Dendritic cell treated with granulocyte-macrophage colony-stimulating factor and Interleukin-4, amounts not matched to agents 40 ng/mL and 50 ng/mL, for 4 days (primary cell): ENCODE measurements at regions not wholly inside any gene's neighbourhood (a gene's known extent, or its start where the extent isn't known, plus 50 kb on each side); places are given as distances from the start of the nearest gene placed in this dataset.

Experiments used
- H3K27ac Mint-ChIP-seq: one replicate; pipeline ENCODE4 v1.8.0; 2022; ENCODE audit warnings: mild to moderate bottlenecking, mixed read lengths
- H3K27me3 Mint-ChIP-seq: one replicate; pipeline ENCODE4 v1.8.0; 2022; ENCODE audit warnings: mild to moderate bottlenecking, mixed read lengths
- H3K36me3 Mint-ChIP-seq: one replicate; pipeline ENCODE4 v1.8.0; 2022; ENCODE audit warnings: low read depth, mixed read lengths
- H3K4me1 Mint-ChIP-seq: one replicate; pipeline ENCODE4 v1.8.0; 2022; ENCODE audit warnings: low read depth, mixed read lengths
- H3K4me3 Mint-ChIP-seq: one replicate; pipeline ENCODE4 v1.8.0; 2022; ENCODE audit warnings: mild to moderate bottlenecking, moderate library complexity, mixed read lengths
- H3K9me3 Mint-ChIP-seq: one replicate; pipeline ENCODE4 v1.8.0; 2022; ENCODE audit warnings: mixed read lengths
- intact Hi-C: fragments of 100-400 bp; cut with micrococcal nuclease; formaldehyde crosslinking; loops from one replicate; pipeline ENCODE4 v1.15.0; 2022

DNA sequence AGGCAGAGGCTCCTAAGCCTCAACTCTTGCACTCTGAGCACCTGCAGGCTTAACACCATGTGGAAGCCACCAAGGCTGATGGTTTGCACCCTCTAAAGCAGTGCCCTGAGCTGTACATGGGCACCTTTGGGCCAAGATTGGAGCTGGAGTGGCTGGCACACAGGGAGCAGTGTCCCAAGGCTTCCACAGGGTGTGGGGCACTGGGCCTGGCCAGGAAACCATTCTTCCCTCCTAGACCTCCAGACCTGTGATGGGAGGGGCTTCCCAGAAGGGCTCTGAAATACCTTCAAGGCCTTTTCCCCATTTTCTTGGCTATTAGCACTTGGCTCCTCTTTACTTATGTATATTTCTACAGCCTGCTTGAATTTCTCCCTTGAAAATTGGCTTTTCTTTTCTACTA is 67.9 kb upstream of the PPM1J start:
- Mint-ChIP-seq H3K27me3 (peaks cover 12% of the 10 kb centered on the region), H3K36me3 (no peaks in the 10 kb centered on the region), H3K4me1 (peaks cover 5% of the 10 kb centered on the region), H3K9me3 (peaks cover 12% of the 10 kb centered on the region), H3K27ac (no peak overlapping the region), H3K4me3 (no peak overlapping the region)
- intact Hi-C loops: no loop called here

DNA sequence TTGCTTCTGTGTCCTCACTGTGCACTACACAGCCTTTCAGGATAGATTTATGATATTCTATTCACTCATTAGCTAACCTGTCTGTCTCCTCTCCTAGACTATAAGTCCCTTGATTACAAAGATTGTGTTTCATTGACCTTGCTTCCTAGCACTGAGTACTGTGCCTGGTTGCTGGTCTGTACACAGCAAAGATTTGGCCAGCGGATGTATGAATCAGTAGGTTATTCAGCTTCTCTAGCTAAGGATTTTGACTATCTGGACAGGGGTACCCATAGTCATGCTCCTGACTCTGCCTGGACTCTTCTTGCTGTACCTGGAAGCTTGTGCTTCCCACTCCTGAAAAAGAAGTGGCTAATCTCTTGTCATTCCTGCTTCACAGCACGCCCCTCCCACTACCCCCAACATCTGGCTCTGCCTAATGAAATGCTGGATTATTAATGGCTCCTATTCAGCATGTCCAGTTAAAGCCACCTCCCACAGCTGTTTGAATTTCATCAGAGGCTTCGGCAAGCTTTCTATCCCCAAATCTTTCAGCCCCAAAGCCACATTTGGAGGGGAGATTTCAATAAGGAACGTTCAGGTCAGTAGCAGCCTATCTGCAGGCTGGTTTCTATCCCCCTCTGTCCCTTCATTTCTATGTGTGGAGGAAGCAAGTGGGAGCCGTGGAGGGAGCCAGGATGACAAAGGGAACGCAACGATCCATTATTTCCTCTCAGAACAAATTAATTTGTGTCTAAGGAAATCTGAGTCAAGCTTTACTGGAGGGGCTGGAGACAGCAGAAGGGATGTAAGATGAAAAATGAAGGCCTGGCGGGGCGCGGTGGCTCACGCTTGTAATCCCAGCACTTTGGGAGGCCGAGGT is 64.8 kb upstream of the PPM1J start:
- Mint-ChIP-seq H3K4me1 (peaks cover 5% of the 10 kb centered on the region), H3K36me3 (no peaks in the 10 kb centered on the region), H3K4me3 (no peak overlapping the region), H3K27ac (no peak overlapping the region), H3K9me3 (peaks cover 12% of the 10 kb centered on the region), H3K27me3 (peaks cover 15% of the 10 kb centered on the region)
- intact Hi-C loops: no loop called here

DNA sequence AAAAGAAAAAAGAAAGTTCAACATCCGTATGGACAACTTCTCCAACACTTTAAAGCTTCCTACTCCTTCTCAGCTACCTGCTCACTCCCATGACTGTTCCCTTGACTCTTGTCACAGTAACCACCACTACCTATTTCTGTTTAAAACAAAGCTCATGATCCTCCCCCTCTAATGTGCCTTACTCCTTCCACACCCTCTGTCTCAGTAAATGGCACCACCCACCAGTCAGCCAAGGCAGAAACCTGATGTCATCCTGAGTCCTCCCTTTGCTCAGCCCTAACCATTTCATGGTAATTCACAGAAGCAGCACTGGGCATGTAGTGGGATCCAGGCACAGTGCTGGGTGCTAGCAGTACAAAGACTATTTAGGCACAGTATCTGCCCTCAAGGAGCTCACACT is 63.0 kb upstream of the PPM1J start:
- Mint-ChIP-seq H3K36me3 (no peaks in the 10 kb centered on the region), H3K27ac (no peak overlapping the region), H3K9me3 (peaks cover 12% of the 10 kb centered on the region), H3K4me3 (no peak overlapping the region), H3K27me3 (peaks cover 13% of the 10 kb centered on the region), H3K4me1 (peaks cover under 1% of the 10 kb centered on the region)
- intact Hi-C loops: no loop called here

DNA sequence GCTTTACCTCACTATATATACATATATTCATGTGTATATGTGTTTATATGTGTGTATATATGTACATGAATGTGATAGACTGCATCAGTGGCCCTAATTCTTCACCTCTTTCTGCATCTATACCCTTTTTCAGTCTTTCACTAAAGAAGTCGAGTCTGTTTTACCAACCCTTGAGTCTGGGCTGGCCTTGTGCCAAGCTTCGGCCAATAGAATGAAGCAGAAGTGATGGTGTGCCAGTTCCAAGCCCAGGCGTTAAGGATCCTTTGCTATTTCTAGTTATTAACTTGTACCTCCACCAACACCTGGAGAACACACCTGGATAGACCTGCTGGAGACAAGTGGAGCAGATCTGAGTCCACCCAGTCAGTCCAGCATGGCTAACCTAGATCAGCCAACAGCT is 61.6 kb upstream of the PPM1J start:
- H3K9me3 Mint-ChIP-seq: peaks cover 2% of the 10 kb centered on the region
- no peaks in the 10 kb centered on the region for H3K36me3 Mint-ChIP-seq
- intact Hi-C loops: no loop called here
- H3K4me3 Mint-ChIP-seq: no peak overlapping the region
- H3K4me1 Mint-ChIP-seq: no peaks in the 10 kb centered on the region
- no peak overlapping the region for H3K27ac Mint-ChIP-seq
- peaks cover 22% of the 10 kb centered on the region for H3K27me3 Mint-ChIP-seq

DNA sequence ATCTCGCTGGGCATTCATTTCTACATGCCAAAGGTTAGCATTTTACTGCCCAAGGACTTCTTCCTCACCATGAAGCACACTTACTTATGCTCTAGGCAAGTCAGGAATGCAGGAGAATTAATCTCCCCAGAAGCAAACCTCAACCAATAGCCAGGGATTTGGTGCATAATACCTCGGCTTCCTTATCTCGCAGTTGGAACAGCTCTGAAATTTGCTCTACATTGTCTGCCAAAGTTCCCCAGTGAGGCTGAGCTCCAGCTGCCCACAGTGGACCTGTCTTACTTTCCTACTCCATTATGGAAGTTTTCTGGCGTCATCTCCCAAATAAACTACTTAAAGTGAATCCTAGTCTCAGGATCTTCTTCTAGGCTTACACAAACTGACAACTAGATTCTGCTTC is 57.6 kb upstream of the PPM1J start:
- H3K9me3 Mint-ChIP-seq: no peaks in the 10 kb centered on the region
- H3K4me3 Mint-ChIP-seq: no peak overlapping the region
- H3K27ac Mint-ChIP-seq: no peak overlapping the region
- intact Hi-C loops: no loop called here
- H3K36me3 Mint-ChIP-seq: no peaks in the 10 kb centered on the region
- peaks cover 25% of the 10 kb centered on the region for H3K27me3 Mint-ChIP-seq
- no peaks in the 10 kb centered on the region for H3K4me1 Mint-ChIP-seq

DNA sequence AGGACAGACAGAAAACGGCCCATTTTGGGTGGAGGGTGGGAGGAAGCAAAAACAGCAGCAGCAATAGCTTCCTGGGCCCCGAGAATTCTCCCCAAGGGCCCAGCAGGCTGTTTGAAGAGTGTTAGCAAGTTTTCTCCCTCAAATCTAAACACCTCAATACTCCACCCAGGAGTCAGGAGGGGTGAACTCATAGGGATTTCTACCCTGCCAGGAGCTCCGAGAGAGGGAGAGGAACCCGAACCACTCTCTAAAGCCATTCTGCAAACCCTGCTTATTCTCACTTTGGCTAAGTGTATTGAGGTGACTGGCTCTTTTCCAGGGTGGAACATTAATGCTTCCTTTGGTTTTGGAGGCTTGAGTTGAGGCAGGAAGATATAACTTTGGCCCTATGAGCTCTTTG is 55.6 kb upstream of the PPM1J start:
- Mint-ChIP-seq H3K4me3 (no peak overlapping the region), H3K27me3 (peaks cover 25% of the 10 kb centered on the region), H3K36me3 (no peaks in the 10 kb centered on the region), H3K4me1 (no peaks in the 10 kb centered on the region), H3K9me3 (no peaks in the 10 kb centered on the region), H3K27ac (no peak overlapping the region)
- intact Hi-C loops: no loop called here

DNA sequence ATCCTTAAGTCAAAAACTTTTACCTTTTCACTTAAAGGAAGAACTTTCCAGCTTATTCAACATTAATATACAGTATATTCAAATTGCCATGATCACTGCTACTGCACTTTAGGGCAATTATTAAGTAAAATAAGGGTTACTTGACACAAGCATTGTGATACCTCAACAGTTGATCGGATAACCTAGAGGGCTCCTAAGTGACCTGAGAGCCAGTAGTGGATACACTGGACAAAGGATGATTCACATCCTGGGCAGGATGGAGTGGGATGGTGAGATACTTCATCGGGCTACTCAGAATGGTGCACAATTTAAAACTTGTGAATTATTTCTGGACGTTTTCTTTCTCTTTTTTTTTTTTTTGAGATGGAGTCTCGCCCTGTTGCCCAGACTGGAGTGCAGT is 54.5 kb upstream of the PPM1J start:
- intact Hi-C loops: no loop called here
- H3K4me3 Mint-ChIP-seq: no peak overlapping the region

DNA sequence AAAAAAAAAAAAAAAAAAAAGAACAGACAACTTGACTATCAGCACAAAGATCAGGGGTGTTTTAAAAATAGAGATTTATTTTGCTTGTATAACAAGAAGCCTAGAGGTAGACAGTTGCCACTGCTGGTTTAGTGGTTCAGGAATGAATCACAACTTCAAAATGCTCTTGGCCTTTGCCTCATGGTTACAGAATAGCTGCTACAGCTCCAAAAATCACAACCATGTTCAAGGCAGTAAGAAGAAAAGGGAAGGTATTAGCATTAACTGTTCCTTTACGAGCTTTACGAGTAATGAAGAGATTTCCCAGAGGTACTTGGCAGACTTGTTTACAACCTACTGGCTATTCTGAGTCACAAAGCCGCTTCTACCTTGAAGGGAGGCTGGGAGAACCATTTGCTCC is 52.5 kb upstream of the PPM1J start:
- intact Hi-C loops: no loop called here

More for the DNA sequence above, 54.5 kb upstream of the PPM1J start:
- Mint-ChIP-seq H3K4me1 (no peaks in the 10 kb centered on the region), H3K9me3 (no peaks in the 10 kb centered on the region), H3K36me3 (no peaks in the 10 kb centered on the region), H3K27ac (no peak overlapping the region), H3K27me3 (peaks cover 25% of the 10 kb centered on the region)

More for the DNA sequence above, 52.5 kb upstream of the PPM1J start:
- no peaks in the 10 kb centered on the region for H3K9me3 Mint-ChIP-seq
- no peaks in the 10 kb centered on the region for H3K36me3 Mint-ChIP-seq
- H3K27me3 Mint-ChIP-seq: peaks cover 33% of the 10 kb centered on the region
- H3K27ac Mint-ChIP-seq: no peak overlapping the region
- H3K4me3 Mint-ChIP-seq: no peak overlapping the region
- no peaks in the 10 kb centered on the region for H3K4me1 Mint-ChIP-seq
